ENCODE measurements at regions not wholly inside any gene's neighbourhood (a gene's known extent, or its start where the extent isn't known, plus 50 kb on each side); places are given as distances from the start of the nearest gene placed in this dataset. TPM values are rescaled to one million over a fixed set of nuclear protein-coding genes. Genes with fewer than 3 reads are reported as not detected.

DNA sequence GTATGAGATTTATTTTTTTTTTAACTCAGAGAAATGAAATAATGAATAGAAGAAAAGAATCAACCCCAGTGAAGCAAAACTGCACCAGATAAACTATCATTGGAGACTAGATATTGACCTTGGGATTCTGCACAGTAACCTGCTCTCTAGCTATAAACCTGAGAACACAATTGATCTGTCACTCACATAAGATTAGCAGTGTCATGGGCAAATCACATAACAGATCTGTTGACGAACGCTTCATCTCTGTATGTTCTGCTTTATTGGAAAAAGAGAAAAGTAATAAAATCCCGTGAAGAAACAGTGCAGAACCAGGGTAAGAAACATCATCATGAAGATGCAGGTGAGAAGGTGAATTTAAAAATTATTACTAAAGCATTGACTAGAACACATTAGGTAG, 52.8 kb upstream of the RGS17 start:
- Histone ChIP-seq H3K9me2 (ENCODE audit: insufficient read depth, low read length) (no peaks in the 10 kb centered on the region), H3K4me1 (ENCODE audit: insufficient read depth, low read length, poor library complexity, severe bottlenecking) (no peaks in the 10 kb centered on the region), H3K27ac (ENCODE audit: low read depth, low read length, poor library complexity, severe bottlenecking) (no peak overlapping the region), H3K4me3 (ENCODE audit: low read depth, low read length, poor library complexity, severe bottlenecking) (no peak overlapping the region), H3K79me2 (ENCODE audit: insufficient read depth, low read depth, low read length) (no peaks in the 10 kb centered on the region), H3K9me3 (ENCODE audit: low read length) (no peaks in the 10 kb centered on the region), H4K20me1 (ENCODE audit: insufficient read depth, low read length) (no peaks in the 10 kb centered on the region), H3K36me3 (ENCODE audit: insufficient read depth, low read length) (no peaks in the 10 kb centered on the region), H2AFZ (ENCODE audit: low read length) (no peak overlapping the region), H3K4me2 (ENCODE audit: low read length) (no peak overlapping the region)
- no TSS peak for BruUV-seq (replicated peaks)
- TF ChIP-seq, protein P1, sequence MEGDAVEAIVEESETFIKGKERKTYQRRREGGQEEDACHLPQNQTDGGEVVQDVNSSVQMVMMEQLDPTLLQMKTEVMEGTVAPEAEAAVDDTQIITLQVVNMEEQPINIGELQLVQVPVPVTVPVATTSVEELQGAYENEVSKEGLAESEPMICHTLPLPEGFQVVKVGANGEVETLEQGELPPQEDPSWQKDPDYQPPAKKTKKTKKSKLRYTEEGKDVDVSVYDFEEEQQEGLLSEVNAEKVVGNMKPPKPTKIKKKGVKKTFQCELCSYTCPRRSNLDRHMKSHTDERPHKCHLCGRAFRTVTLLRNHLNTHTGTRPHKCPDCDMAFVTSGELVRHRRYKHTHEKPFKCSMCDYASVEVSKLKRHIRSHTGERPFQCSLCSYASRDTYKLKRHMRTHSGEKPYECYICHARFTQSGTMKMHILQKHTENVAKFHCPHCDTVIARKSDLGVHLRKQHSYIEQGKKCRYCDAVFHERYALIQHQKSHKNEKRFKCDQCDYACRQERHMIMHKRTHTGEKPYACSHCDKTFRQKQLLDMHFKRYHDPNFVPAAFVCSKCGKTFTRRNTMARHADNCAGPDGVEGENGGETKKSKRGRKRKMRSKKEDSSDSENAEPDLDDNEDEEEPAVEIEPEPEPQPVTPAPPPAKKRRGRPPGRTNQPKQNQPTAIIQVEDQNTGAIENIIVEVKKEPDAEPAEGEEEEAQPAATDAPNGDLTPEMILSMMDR (conservative IDR thresholded peaks at IDR 0.05; ENCODE audit: low read length): no peak
- no peak for TF ChIP-seq EZH2phosphoT487 (IDR thresholded peaks at IDR 0.05; ENCODE audit: borderline replicate concordance, low read depth, low read length)
- no peak for DNase-seq (ENCODE audit: low spot score)
- CTCF ChIA-PET (ENCODE audit: unreplicated experiment): no interaction called here
- intact Hi-C loops (cut with micrococcal nuclease; ENCODE audit: unreplicated experiment): no loop called here
- POLR2A ChIA-PET: interaction anchor here (0.7 kb wide), 3 partner anchors 85 to 735 kb away, joined by 3 to 6 read pairs (median 4); no protein-coding TSS in a partner anchor

Small RNA genes in the stretch of these regions (small RNA-seq; reads per million reads assigned to genes)
- gene AL603908.1 (not detected), gene MTND3P20 (not detected), gene MTND4LP20 (not detected), gene RNA5SP225 (1.6 reads per million, percentile 70 among the genes with 10 or more reads in this experiment), gene RNU6-896P (not detected)
